ENCODE measurements at regions not wholly inside any gene's neighbourhood (a gene's known extent, or its start where the extent isn't known, plus 50 kb on each side); places are given as distances from the start of the nearest gene placed in this dataset.

GRCh38 chr6:91082311-91082832 lies 495.5 kb upstream of the MAP3K7 start:
- H3K27ac ChIP-seq (ENCODE audit: insufficient read length, low read depth, low read length): no peak overlapping the region
- H3K4me2 ChIP-seq (ENCODE audit: insufficient read depth, insufficient read length, low read length): no peak overlapping the region
- H3K36me3 Mint-ChIP-seq (ENCODE audit: insufficient read depth in 1 of 3, low read depth in 3 of 3): no peaks in the 10 kb centered on the region
- H2BK20ac ChIP-seq (ENCODE audit: low read depth, low read length, poor library complexity, severe bottlenecking): no peak overlapping the region
- no peaks in the 10 kb centered on the region for H3K9me3 ChIP-seq (ENCODE audit: control insufficient read depth, low read depth, low read length)
- no peaks in the 10 kb centered on the region for H3K4me1 ChIP-seq (ENCODE audit: insufficient read depth, low read length)
- no peak overlapping the region for H3T11ph ChIP-seq (ENCODE audit: low read length)
- no peak overlapping the region for H2BK5ac ChIP-seq (ENCODE audit: insufficient read length, low read length)
- H4K20me1 ChIP-seq (ENCODE audit: control insufficient read depth, insufficient read depth, insufficient read length): no peaks in the 10 kb centered on the region
- no peak overlapping the region for H2AFZ ChIP-seq (ENCODE audit: low read length)
- H3K4me3 Mint-ChIP-seq: no peak overlapping the region
- H3K27me3 Mint-ChIP-seq (ENCODE audit: low read depth): no peaks in the 10 kb centered on the region
- no peak overlapping the region for H3K56ac ChIP-seq (ENCODE audit: insufficient read length, low read depth, low read length)
- H4K8ac ChIP-seq (replicated peaks; ENCODE audit: insufficient read length, low read depth, low read length): no peak overlapping the region
- WGBS (ENCODE audit: extremely low coverage, insufficient read length, low lambda C conversion rate): no CpG with 5 or more reads among the region's 3 CpGs
- H3K9ac ChIP-seq (ENCODE audit: extremely low read depth, insufficient read length, low read length): no peak overlapping the region
- no peak overlapping the region for H2BK120ac ChIP-seq (ENCODE audit: low read depth, low read length, poor library complexity, severe bottlenecking)
- H3K27me3 ChIP-seq (ENCODE audit: insufficient read depth, low read length): no peaks in the 10 kb centered on the region
- H3K18ac ChIP-seq (ENCODE audit: insufficient read length, low read depth, low read length): no peak overlapping the region
- no peaks in the 10 kb centered on the region for H3K79me1 ChIP-seq (ENCODE audit: insufficient read depth, low read depth, low read length, poor library complexity, severe bottlenecking)
- no peak overlapping the region for H3K4ac ChIP-seq (ENCODE audit: low read depth, low read length)
- H2BK15ac ChIP-seq (ENCODE audit: low read depth, low read length): no peak overlapping the region
- no peak overlapping the region for H3K23ac ChIP-seq (ENCODE audit: insufficient read length, low read depth, low read length)
- H3K9me3 Mint-ChIP-seq: no peaks in the 10 kb centered on the region
- no peak overlapping the region for H4K5ac ChIP-seq (ENCODE audit: insufficient read length, low read depth, low read length)
- peaks cover 25 to 31% of the 10 kb centered on the region in 2 experiments for H3K4me1 Mint-ChIP-seq
- TF ChIP-seq, protein P1, sequence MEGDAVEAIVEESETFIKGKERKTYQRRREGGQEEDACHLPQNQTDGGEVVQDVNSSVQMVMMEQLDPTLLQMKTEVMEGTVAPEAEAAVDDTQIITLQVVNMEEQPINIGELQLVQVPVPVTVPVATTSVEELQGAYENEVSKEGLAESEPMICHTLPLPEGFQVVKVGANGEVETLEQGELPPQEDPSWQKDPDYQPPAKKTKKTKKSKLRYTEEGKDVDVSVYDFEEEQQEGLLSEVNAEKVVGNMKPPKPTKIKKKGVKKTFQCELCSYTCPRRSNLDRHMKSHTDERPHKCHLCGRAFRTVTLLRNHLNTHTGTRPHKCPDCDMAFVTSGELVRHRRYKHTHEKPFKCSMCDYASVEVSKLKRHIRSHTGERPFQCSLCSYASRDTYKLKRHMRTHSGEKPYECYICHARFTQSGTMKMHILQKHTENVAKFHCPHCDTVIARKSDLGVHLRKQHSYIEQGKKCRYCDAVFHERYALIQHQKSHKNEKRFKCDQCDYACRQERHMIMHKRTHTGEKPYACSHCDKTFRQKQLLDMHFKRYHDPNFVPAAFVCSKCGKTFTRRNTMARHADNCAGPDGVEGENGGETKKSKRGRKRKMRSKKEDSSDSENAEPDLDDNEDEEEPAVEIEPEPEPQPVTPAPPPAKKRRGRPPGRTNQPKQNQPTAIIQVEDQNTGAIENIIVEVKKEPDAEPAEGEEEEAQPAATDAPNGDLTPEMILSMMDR (conservative IDR thresholded peaks at IDR 0.05): no peak
- H2AK5ac ChIP-seq (ENCODE audit: insufficient read length, low read length): no peak overlapping the region
- H2BK12ac ChIP-seq (ENCODE audit: insufficient read length, low read depth, low read length): no peak overlapping the region
- no peak overlapping the region for H3K27ac Mint-ChIP-seq
- no peaks in the 10 kb centered on the region for H3K79me2 ChIP-seq (ENCODE audit: insufficient read depth, low read length)
- no peaks in the 10 kb centered on the region for H3K23me2 ChIP-seq (ENCODE audit: insufficient read length, low read depth, low read length, poor library complexity, severe bottlenecking)
- DNase-seq: peak; percentile 44
- H3K14ac ChIP-seq (ENCODE audit: insufficient read depth, low read length): no peak overlapping the region
- no peak overlapping the region for H4K91ac ChIP-seq (ENCODE audit: insufficient read length, low read depth, low read length)

Data from H9 (cell line).